K562 (cell line): ENCODE measurements at regions not wholly inside any gene's neighbourhood (a gene's known extent, or its start where the extent isn't known, plus 50 kb on each side); places are given as distances from the start of the nearest gene placed in this dataset.
A peak's percentile ranks its signal among the peaks of the same experiment; 100 is the strongest.

ENCODE experiments used
- CREM ChIP-seq: IDR thresholded peaks from 2 replicates; pipeline ENCODE4 v1.6.1; 2014; ENCODE audit warnings: antibody characterized with exemption, low read depth
- HOXB6 ChIP-seq: fragments of 250-450 bp; sonication (Bioruptor Pico); IDR thresholded peaks from 2 replicates; pipeline ENCODE4 v1.5.1; 2022; ENCODE audit warnings: mild to moderate bottlenecking, borderline replicate concordance
- KLF13 ChIP-seq: fragments of 450-650 bp; IDR thresholded peaks from 2 replicates; pipeline ENCODE4 v1.6.1; 2016; ENCODE audit warnings: missing genetic modification characterization, low read depth, mild to moderate bottlenecking, missing compliant biosample characterization, moderate library complexity, borderline replicate concordance
- MXI1 ChIP-seq: IDR thresholded peaks from 2 replicates; pipeline ENCODE4 v1.6.1; 2011; ENCODE audit warnings: low read depth, mild to moderate bottlenecking, improper control_type of control experiment, low read length
- NR2F6 ChIP-seq: fragments of 450-650 bp; formaldehyde crosslinking; IDR thresholded peaks from 2 replicates; pipeline ENCODE4 v1.4.0; 2020; ENCODE audit warnings: mild to moderate bottlenecking
- POLR2G ChIP-seq: fragments of 200-400 bp; formaldehyde crosslinking; IDR thresholded peaks from 2 replicates; pipeline ENCODE4 v1.6.1; 2017; ENCODE audit warnings: low read depth, mild to moderate bottlenecking, antibody characterized with exemption, low read length, moderate library complexity
- ZNF224 ChIP-seq: sonication (generic); formaldehyde crosslinking; IDR thresholded peaks from 2 replicates; pipeline ENCODE4 v1.8.0; 2022; ENCODE audit warnings: mild to moderate bottlenecking, missing genetic modification reagents
- ZNF3 ChIP-seq: fragments of 250-450 bp; sonication (Bioruptor Pico); IDR thresholded peaks from 2 replicates; pipeline ENCODE4 v1.5.0; 2021; ENCODE audit warnings: mild to moderate bottlenecking, moderate library complexity
- ZNF347 ChIP-seq: fragments of 450-650 bp; formaldehyde crosslinking; IDR thresholded peaks from 2 replicates; pipeline ENCODE4 v1.4.0; 2020; ENCODE audit warnings: low read depth, mild to moderate bottlenecking, moderate library complexity
- TF ChIP-seq, protein P1 (sequence below), 2 experiments: fragments of 250-450 bp in 1 of 2; fragments of 450-650 bp in 1 of 2; sonication (Bioruptor Pico) in 1 of 2; IDR thresholded peaks; 2 replicates each; pipeline versions ENCODE4 v1.6.1 to v1.8.0; 2016 to 2021; ENCODE audit warnings: mild to moderate bottlenecking in 2 of 2, moderate library complexity in 2 of 2, missing compliant biosample characterization in 1 of 2, missing genetic modification characterization in 1 of 2
- TF ChIP-seq, protein P2 (sequence below): IDR thresholded peaks from 2 replicates; pipeline ENCODE4 v1.6.1; 2016; ENCODE audit warnings: missing genetic modification characterization, missing compliant biosample characterization
- TF ChIP-seq, protein P3 (sequence below): conservative IDR thresholded peaks from 2 replicates; pipeline ENCODE4 v1.6.1; 2011; ENCODE audit warnings: low read depth, mild to moderate bottlenecking, low read length; ENCODE audit not compliant: control insufficient read depth
- TF ChIP-seq, protein P4 (sequence below): fragments of 450-650 bp; IDR thresholded peaks from 2 replicates; pipeline ENCODE4 v1.6.1; 2016; ENCODE audit warnings: low read depth, mild to moderate bottlenecking, moderate library complexity
- TF ChIP-seq, protein P5 (sequence below): fragments of 450-650 bp; conservative IDR thresholded peaks from 2 replicates; pipeline ENCODE4 v1.6.1; 2016; ENCODE audit warnings: missing genetic modification characterization, low read depth, mild to moderate bottlenecking, missing compliant biosample characterization, moderate library complexity
- TF ChIP-seq, protein P6 (sequence below), 2 experiments: IDR thresholded peaks in 1 of 2; conservative IDR thresholded peaks in 1 of 2; 2 replicates each; pipeline ENCODE4 v1.6.1; 2016; ENCODE audit warnings: low read depth in 2 of 2, mild to moderate bottlenecking in 1 of 2, missing compliant biosample characterization in 1 of 2, missing genetic modification characterization in 1 of 2, moderate library complexity in 1 of 2

DNA sequence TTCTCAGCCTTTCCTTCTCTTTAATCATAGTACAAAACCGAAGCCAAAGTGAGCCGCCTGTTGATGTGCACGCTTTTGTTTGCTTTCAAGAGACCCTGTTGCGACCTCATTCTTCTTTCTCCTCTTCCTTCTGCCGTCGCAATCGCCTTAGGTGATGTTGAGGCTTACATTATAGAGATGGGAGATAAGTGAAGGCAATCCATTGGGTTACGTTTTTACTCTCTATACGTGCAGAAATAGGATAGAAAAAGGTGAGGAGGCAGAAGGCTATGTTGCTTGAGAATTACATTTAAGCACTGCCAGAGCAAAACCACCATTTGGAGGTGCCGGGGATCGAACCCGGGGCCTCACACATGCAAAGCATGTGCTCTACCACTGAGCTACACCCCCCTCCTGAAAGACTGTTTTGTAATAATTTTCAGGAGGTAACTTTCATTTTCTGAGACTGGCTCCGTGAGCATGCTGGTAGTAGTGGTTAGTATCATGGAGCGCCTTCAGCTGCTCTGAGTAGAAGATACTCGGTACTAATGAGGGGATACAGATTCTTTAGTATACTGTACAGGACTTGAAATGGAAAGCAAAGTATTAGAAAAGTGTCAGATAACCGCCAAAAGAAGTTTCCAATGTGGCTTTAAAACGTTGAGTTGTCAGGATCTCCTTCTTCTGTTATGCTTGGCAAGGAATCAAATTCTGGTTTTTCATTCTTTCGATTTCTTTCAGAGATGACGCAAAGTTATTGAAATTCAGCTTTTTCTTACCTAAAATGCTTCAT, 165.6 kb downstream of the TRIM27 start (continued):
- TF ChIP-seq, protein P1, sequence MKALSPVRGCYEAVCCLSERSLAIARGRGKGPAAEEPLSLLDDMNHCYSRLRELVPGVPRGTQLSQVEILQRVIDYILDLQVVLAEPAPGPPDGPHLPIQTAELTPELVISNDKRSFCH (CRISPR knock-in tag; IDR thresholded peaks at IDR 0.05), result no peak
- TF ChIP-seq, protein P1 (tag; IDR thresholded peaks at IDR 0.05), result peak; percentile 76
- TF ChIP-seq POLR2G (peak; percentile 55), ZNF347 (CRISPR knock-in tag) (no peak), MXI1 (peak; percentile 87), ZNF3 (CRISPR knock-in tag) (no peak), CREM (peak; percentile 69), NR2F6 (CRISPR knock-in tag) (0 out of 2 replicates have a peak, but pooled peaks have one; percentile 71), KLF13 (tag) (peak; percentile 66), HOXB6 (CRISPR knock-in tag) (no peak), ZNF224 (CRISPR knock-in tag) (no peak)
- TF ChIP-seq, protein P2, sequence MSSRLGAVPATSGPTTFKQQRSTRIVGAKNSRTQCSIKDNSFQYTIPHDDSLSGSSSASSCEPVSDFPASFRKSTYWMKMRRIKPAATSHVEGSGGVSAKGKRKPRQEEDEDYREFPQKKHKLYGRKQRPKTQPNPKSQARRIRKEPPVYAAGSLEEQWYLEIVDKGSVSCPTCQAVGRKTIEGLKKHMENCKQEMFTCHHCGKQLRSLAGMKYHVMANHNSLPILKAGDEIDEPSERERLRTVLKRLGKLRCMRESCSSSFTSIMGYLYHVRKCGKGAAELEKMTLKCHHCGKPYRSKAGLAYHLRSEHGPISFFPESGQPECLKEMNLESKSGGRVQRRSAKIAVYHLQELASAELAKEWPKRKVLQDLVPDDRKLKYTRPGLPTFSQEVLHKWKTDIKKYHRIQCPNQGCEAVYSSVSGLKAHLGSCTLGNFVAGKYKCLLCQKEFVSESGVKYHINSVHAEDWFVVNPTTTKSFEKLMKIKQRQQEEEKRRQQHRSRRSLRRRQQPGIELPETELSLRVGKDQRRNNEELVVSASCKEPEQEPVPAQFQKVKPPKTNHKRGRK (tag), result peak; percentile 82
- TF ChIP-seq, protein P3, sequence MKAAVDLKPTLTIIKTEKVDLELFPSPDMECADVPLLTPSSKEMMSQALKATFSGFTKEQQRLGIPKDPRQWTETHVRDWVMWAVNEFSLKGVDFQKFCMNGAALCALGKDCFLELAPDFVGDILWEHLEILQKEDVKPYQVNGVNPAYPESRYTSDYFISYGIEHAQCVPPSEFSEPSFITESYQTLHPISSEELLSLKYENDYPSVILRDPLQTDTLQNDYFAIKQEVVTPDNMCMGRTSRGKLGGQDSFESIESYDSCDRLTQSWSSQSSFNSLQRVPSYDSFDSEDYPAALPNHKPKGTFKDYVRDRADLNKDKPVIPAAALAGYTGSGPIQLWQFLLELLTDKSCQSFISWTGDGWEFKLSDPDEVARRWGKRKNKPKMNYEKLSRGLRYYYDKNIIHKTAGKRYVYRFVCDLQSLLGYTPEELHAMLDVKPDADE, result peak; percentile 71; the same call in 1 of the 2 replicates
- TF ChIP-seq, protein P4, sequence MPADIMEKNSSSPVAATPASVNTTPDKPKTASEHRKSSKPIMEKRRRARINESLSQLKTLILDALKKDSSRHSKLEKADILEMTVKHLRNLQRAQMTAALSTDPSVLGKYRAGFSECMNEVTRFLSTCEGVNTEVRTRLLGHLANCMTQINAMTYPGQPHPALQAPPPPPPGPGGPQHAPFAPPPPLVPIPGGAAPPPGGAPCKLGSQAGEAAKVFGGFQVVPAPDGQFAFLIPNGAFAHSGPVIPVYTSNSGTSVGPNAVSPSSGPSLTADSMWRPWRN, result peak; percentile 72; the same call in 1 of the 2 replicates
- TF ChIP-seq, protein P5, sequence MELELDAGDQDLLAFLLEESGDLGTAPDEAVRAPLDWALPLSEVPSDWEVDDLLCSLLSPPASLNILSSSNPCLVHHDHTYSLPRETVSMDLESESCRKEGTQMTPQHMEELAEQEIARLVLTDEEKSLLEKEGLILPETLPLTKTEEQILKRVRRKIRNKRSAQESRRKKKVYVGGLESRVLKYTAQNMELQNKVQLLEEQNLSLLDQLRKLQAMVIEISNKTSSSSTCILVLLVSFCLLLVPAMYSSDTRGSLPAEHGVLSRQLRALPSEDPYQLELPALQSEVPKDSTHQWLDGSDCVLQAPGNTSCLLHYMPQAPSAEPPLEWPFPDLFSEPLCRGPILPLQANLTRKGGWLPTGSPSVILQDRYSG (tag), result 0 out of 2 replicates have a peak, but pooled peaks have one; percentile 18
- TF ChIP-seq, protein P6, sequence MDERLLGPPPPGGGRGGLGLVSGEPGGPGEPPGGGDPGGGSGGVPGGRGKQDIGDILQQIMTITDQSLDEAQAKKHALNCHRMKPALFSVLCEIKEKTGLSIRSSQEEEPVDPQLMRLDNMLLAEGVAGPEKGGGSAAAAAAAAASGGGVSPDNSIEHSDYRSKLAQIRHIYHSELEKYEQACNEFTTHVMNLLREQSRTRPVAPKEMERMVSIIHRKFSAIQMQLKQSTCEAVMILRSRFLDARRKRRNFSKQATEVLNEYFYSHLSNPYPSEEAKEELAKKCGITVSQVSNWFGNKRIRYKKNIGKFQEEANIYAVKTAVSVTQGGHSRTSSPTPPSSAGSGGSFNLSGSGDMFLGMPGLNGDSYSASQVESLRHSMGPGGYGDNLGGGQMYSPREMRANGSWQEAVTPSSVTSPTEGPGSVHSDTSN (CRISPR knock-in tag; IDR thresholded peaks at IDR 0.05; ENCODE audit: low read depth), result no peak
- TF ChIP-seq, protein P6 (tag; conservative IDR thresholded peaks at IDR 0.05; ENCODE audit: low read depth), result no peak
